SKM-1 treated with dmso at 0.1 percent for 144 hours (cell line): ENCODE measurements at regions not wholly inside any gene's neighbourhood (a gene's known extent, or its start where the extent isn't known, plus 50 kb on each side); places are given as distances from the start of the nearest gene placed in this dataset.
"Not testable (repeated sequence)": the region's sequence is repeated elsewhere in the genome, so short reads cannot be mapped to it uniquely, and the experiment has no call there.

Source experiments
- DNase-seq: peaks from one replicate; lab custom pipeline; 2025; ENCODE audit not compliant: unreplicated experiment; lab: John Stamatoyannopoulos, UW

GRCh38 chr2:53610260-53610659 lies 157.3 kb upstream of the CHAC2 start:
- DNase-seq = no peak

- DNase-seq = no peak
These were observed 158.1 kb upstream of the CHAC2 start for GRCh38 chr2:53609551-53609950.

- DNase-seq = no peak
These were observed 159.3 kb upstream of the CHAC2 start for GRCh38 chr2:53608293-53608692.

- DNase-seq = no peak
These were observed 166.8 kb upstream of the CHAC2 start for GRCh38 chr2:53600815-53601214.

GRCh38 chr2:53586733-53587612 lies 180.6 kb upstream of the CHAC2 start:
- not testable (repeated sequence) for DNase-seq

- DNase-seq = no peak
These were observed 182.6 kb upstream of the CHAC2 start for GRCh38 chr2:53584986-53585385.

DNA sequence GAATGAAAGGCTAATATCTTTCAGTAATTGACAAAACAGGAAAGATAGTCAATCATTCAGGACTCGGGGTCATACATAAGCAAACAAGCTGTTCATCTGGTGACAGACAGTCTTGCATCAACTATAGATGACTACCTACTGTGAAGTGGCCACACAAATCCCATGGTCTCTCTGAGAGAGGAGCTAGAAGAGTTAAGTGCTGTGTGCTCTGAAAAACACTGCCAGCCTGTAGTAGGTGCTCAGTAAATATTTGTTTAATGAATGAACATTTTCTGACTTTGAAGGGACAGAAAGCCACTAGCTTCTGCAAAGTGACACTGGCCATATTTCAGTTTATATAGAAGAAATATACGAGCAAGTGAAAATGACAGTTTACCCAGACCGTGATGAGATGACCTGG lies 184.0 kb upstream of the CHAC2 start:
- DNase-seq = no peak

- no peak for DNase-seq
These were observed 185.0 kb upstream of the CHAC2 start for GRCh38 chr2:53582556-53582955.

- no peak for DNase-seq
These were observed 191.4 kb upstream of the CHAC2 start for GRCh38 chr2:53576166-53576565.

- no peak for DNase-seq
These were observed 191.9 kb upstream of the CHAC2 start for GRCh38 chr2:53575721-53576124.

GRCh38 chr2:53572696-53573095 lies 194.9 kb upstream of the CHAC2 start:
- no peak for DNase-seq

DNA sequence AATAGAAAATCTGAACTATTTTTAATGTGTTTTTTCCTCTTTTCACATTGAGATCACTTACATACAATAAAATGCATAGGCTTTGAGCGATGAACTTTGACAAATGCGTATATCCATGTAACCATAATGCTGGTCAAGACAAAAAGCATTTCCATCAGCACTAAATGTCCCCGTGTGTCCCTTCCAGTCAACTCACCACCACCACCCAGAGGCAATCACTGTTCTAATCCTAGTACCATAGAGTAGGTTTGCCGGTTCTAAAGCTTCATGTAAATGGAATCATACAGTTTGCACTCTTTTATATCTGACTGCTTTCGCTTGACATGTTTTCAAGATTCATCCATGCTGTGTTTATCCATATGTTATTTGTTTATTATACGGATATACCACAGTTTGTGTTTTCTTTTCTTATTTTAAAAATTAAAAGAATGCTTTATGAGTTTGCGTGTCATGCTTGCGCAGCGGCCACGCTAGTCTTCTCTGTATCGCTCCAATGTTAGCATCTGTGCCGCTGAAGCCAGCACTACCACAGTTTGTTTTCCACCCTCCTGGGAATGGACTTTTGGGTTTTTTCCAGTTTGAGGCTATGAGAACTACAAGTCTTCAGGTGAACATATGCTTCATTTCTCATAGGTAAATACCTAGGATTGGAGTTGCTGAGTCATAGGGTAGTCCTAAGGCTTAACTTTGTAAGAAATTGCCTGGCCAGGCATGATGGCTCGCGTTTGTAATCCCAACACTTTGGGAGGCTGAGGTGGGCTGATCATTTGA lies 197.5 kb upstream of the CHAC2 start:
- no peak for DNase-seq

GRCh38 chr2:53568469-53568868 lies 199.1 kb upstream of the CHAC2 start:
- DNase-seq = no peak

GRCh38 chr2:53567073-53567472 lies 200.5 kb upstream of the CHAC2 start:
- DNase-seq = peak; percentile 4

- DNase-seq = no peak
These were observed 205.2 kb upstream of the CHAC2 start for GRCh38 chr2:53562407-53562806.

DNA sequence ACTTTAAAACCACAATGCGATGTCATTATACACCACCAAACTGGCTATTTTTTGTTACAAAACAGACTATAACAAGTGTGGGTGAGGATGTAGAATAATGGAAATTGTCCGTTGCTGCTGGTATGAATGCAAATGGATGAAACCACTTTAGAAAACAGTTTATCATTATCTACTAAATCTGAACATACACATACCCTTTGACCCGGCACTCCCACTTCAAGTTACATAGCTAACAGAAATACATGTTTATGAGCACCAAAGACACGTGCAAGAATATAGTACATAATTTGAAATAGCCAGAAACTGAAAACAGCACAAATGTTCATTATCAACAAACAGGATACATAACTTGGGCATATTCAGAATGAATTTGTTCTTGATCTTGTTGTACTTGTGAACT lies 206.4 kb upstream of the CHAC2 start:
- DNase-seq = no peak

GRCh38 chr2:53559302-53559966 lies 208.2 kb upstream of the CHAC2 start:
- DNase-seq = no peak

DNA sequence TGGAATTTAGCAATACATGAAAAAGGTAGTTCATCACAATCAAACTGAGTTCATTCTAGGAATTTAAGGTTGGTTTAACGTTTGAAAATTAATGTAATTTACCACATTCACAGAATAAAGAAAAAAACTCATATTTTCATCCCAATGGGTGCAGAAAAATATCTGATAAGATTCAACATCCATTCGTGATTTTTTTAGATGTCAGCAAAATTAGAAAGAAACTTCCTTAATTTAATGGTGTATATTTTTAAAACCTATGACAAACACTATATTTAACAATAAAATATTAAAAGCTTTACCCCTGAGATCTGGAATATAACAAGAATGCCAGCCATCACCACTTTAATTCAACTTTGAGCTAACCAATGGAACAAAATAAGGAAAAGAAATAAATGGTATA lies 208.7 kb upstream of the CHAC2 start:
- DNase-seq = no peak

GRCh38 chr2:53549497-53549896 lies 218.1 kb upstream of the CHAC2 start:
- no peak for DNase-seq

GRCh38 chr2:53545604-53546003 lies 222.0 kb upstream of the CHAC2 start:
- DNase-seq = no peak

DNA sequence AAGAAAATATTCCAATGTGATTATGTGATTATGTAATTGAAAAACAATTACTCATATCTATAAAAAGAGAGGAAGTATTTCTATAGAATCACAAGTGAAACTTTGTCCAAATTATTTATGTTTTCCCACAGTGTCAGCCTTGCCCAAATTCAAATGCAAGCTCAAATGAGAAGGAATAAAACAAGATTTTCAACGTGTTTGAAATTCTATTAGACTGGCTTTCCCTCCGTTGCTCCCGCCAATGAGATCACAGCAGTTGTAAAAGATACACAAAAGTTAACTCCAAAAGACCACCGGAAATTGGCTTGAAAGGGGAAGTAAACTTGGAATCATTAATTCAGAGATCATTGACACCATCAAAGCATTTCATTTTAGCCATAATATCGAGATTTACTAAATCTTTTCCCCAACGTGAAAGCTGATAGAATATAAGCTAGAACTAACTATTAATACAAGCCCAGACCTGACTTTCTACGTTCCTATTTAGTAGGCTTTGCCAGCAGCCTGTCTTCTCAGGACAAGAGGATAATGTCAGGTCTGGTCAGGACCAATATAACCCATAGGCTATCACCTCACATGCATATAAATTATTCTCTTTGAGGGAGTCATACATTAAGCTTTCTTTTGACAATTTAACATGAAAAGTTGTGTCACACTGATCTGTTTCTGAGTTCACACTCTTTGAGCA lies 222.6 kb upstream of the CHAC2 start:
- no peak for DNase-seq
